Stomach (tissue), 8 donors: ENCODE measurements at regions not wholly inside any gene's neighbourhood (a gene's known extent, or its start where the extent isn't known, plus 50 kb on each side); places are given as distances from the start of the nearest gene placed in this dataset.

ENCODE experiments used
- DNase-seq, 2 donors: peaks; one replicate each; pipeline versions ENCODE4 v3.0.0 to v3.0.0-alpha.2; 2013 to 2019
- H3K27ac ChIP-seq, 5 donors: fragments of 200-600 bp in 4 of 5; sonication (generic) in 4 of 5; one replicate each; pipeline ENCODE4 v1.5.1; 2013 to 2019; ENCODE audit warnings: mild to moderate bottlenecking in 1 of 5, moderate library complexity in 1 of 5
- H3K27me3 ChIP-seq, 3 donors: fragments of 200-600 bp; sonication (generic); one replicate each; pipeline ENCODE4 v1.5.1; 2017 to 2019; ENCODE audit warnings: mixed run types in 1 of 3
- H3K36me3 ChIP-seq, 4 donors: fragments of 200-600 bp; sonication (generic); 1 replicate in 3 of 4; 2 replicates in 1 of 4; pipeline ENCODE4 v1.5.1; 2016 to 2019
- H3K4me1 ChIP-seq, 4 donors: fragments of 200-600 bp; sonication (generic); one replicate each; pipeline ENCODE4 v1.5.1; 2016 to 2019
- H3K4me3 ChIP-seq, 4 donors: fragments of 200-600 bp; sonication (generic) in 3 of 4; one replicate each; pipeline ENCODE4 v1.5.1; 2016 to 2019; ENCODE audit warnings: mild to moderate bottlenecking in 1 of 4
- H3K9me3 ChIP-seq, 4 donors: fragments of 200-600 bp; sonication (generic); one replicate each; pipeline ENCODE4 v1.5.1; 2016 to 2019
- EP300 ChIP-seq: sonication (generic); formaldehyde crosslinking; IDR thresholded peaks from one replicate; pipeline ENCODE4 v1.6.1; 2017; ENCODE audit warnings: antibody characterized with exemption
- POLR2A ChIP-seq, 4 donors: fragments of 450-650 bp; IDR thresholded peaks; one replicate each; pipeline ENCODE4 v1.6.1; 2016; ENCODE audit warnings: antibody characterized with exemption in 4 of 4, control low read depth in 2 of 4, mild to moderate bottlenecking in 1 of 4, moderate library complexity in 1 of 4
- POLR2AphosphoS5 ChIP-seq, 3 donors: sonication (generic); formaldehyde crosslinking; IDR thresholded peaks; one replicate each; pipeline ENCODE4 v1.6.1; 2016; ENCODE audit warnings: antibody characterized with exemption in 3 of 3
- WGBS, 5 donors: extraction: QIAGEN DNeasy Blood & Tissue Kit in 3 of 5; methylation state at CpG; one replicate each; pipeline versions ENCODE4 v1.1.5 to v1.1.7; 2013 to 2018; 5-methylcytosine and 5-hydroxymethylcytosine counted together
- intact Hi-C: fragments of 100-400 bp; cut with DNase I; formaldehyde crosslinking; loops from one replicate; pipeline ENCODE4 v1.15.1; 2023; ENCODE audit warnings: low total_unique reads
- TF ChIP-seq, protein P1 (sequence below), 7 experiments: fragments of 450-650 bp in 4 of 7; fragments of 200-600 bp in 3 of 7; sonication (generic) in 3 of 7; IDR thresholded peaks; one replicate each; pipeline ENCODE4 v1.5.1; 2016 to 2019; ENCODE audit warnings: antibody characterized with exemption in 7 of 7, control low read depth in 2 of 7, mild to moderate bottlenecking in 1 of 7
- donor health status: healthy with polysubstance abuse.
- donor health status: Bipolar disorder and iron deficiency.
- donor health status: healthy.

DNA sequence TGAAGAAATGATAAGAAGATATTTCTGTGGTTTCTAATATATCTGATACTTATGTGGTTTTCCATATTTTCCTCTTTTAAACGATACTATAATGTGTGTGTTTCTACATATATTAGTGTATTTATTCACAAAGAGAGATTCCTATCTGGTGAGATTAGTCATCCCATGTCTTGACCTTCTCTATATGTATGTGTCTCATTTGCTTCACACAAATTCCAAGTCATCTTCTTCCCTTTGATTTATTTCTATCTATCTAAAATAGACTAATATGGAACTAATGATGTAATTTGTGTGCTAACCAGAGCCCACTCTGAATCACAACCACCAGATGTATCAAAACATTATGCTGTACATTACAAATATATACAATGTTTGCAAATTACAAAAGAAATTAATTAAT, 154.7 kb upstream of the KCNMB2 start:
- H3K36me3 ChIP-seq = no peaks in the 10 kb centered on the region
- H3K4me3 ChIP-seq = no peak overlapping the region
- no peaks in the 10 kb centered on the region for H3K9me3 ChIP-seq
- H3K27ac ChIP-seq = no peak overlapping the region
- TF ChIP-seq POLR2A (IDR thresholded peaks at IDR 0.05) = no peak
- no peak for TF ChIP-seq EP300
- TF ChIP-seq, protein P1, sequence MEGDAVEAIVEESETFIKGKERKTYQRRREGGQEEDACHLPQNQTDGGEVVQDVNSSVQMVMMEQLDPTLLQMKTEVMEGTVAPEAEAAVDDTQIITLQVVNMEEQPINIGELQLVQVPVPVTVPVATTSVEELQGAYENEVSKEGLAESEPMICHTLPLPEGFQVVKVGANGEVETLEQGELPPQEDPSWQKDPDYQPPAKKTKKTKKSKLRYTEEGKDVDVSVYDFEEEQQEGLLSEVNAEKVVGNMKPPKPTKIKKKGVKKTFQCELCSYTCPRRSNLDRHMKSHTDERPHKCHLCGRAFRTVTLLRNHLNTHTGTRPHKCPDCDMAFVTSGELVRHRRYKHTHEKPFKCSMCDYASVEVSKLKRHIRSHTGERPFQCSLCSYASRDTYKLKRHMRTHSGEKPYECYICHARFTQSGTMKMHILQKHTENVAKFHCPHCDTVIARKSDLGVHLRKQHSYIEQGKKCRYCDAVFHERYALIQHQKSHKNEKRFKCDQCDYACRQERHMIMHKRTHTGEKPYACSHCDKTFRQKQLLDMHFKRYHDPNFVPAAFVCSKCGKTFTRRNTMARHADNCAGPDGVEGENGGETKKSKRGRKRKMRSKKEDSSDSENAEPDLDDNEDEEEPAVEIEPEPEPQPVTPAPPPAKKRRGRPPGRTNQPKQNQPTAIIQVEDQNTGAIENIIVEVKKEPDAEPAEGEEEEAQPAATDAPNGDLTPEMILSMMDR (IDR thresholded peaks at IDR 0.05) = no peak
- TF ChIP-seq POLR2AphosphoS5 (IDR thresholded peaks at IDR 0.05) = no peak
- no peak for DNase-seq
- H3K27me3 ChIP-seq = no peaks in the 10 kb centered on the region
- peaks cover 0 to 24% (median 9%) of the 10 kb centered on the region in 4 donors for H3K4me1 ChIP-seq
- intact Hi-C loops = no loop called here
- 58 to 80% (median 65%) methylated on average over 1 of the region's 1 CpG for WGBS, 5 donors

DNA sequence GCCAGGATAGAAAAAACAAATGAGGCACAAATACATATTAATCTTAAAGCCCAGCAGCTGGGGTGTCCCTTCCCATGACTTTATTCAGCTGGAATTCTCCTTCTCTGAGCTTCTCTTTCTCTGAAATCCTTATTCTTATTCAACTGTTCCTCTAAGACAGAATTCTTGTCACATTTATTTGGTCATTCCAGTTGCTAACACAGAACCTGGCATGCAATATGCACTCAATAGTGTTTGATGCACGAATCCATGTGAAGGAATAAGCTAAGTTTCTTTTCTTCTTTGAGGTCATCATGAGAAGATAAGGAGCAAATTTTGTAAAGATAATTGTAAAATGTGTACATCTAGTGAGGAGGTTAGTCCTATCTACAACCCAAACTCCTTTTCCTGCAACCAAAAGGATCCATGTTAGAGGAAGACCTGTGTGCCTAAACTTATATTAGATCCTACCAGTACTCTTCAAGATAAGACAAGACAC, 154.2 kb upstream of the KCNMB2 start:
- H3K9me3 ChIP-seq = no peaks in the 10 kb centered on the region
- no peak overlapping the region for H3K4me3 ChIP-seq
- intact Hi-C loops = no loop called here
- H3K4me1 ChIP-seq = peaks cover 0 to 24% (median 9%) of the 10 kb centered on the region in 4 donors
- H3K27ac ChIP-seq = no peak overlapping the region
- TF ChIP-seq POLR2A (IDR thresholded peaks at IDR 0.05) = no peak
- H3K36me3 ChIP-seq = no peaks in the 10 kb centered on the region
- no peaks in the 10 kb centered on the region for H3K27me3 ChIP-seq
- 58 to 69% (median 62%) methylated on average over 1 of the region's 1 CpG for WGBS, 5 donors
- no peak for DNase-seq

DNA sequence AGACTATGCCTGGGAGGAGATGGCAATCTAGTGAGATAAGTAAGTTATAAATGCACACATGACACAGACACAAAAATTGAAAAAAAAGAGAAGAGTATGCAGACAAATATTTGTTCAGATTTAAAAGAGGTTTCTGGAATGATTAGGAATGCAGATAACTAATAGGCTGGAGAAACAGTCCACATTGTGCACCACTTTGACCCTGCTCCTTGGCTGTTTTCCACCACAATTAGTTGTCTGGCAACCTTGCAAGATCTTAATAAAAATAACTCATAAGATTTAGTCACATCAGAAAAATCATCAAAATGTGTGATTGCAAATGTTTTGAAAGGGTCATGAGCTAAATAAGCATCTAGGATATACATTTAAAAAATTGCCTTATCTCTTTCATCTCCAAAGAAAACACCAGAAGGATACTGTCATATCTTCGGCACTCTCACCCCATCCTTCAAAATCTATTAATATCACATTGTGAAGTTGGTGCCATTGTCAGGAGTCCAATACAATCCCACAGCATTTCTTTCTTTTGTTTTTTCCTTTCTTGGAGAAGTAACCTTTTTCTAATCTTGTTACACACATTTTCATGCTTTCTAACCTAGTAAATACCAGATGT, 153.7 kb upstream of the KCNMB2 start:
- Histone ChIP-seq H3K4me3 (no peak overlapping the region), H3K27ac (no peak overlapping the region), H3K27me3 (no peaks in the 10 kb centered on the region), H3K9me3 (no peaks in the 10 kb centered on the region), H3K36me3 (no peaks in the 10 kb centered on the region), H3K4me1 (peaks cover 0 to 24% (median 9%) of the 10 kb centered on the region in 4 donors)
- intact Hi-C loops = no loop called here
- no peak for TF ChIP-seq POLR2A (IDR thresholded peaks at IDR 0.05)
- TF ChIP-seq, protein P1 (IDR thresholded peaks at IDR 0.05) = no peak
- TF ChIP-seq POLR2AphosphoS5 (IDR thresholded peaks at IDR 0.05) = no peak
- TF ChIP-seq EP300 = no peak
- 18 to 55% (median 31%) methylated on average over 1 of the region's 1 CpG for WGBS, 5 donors
- peak in 1 of 2 donors; percentile 46 for DNase-seq

DNA sequence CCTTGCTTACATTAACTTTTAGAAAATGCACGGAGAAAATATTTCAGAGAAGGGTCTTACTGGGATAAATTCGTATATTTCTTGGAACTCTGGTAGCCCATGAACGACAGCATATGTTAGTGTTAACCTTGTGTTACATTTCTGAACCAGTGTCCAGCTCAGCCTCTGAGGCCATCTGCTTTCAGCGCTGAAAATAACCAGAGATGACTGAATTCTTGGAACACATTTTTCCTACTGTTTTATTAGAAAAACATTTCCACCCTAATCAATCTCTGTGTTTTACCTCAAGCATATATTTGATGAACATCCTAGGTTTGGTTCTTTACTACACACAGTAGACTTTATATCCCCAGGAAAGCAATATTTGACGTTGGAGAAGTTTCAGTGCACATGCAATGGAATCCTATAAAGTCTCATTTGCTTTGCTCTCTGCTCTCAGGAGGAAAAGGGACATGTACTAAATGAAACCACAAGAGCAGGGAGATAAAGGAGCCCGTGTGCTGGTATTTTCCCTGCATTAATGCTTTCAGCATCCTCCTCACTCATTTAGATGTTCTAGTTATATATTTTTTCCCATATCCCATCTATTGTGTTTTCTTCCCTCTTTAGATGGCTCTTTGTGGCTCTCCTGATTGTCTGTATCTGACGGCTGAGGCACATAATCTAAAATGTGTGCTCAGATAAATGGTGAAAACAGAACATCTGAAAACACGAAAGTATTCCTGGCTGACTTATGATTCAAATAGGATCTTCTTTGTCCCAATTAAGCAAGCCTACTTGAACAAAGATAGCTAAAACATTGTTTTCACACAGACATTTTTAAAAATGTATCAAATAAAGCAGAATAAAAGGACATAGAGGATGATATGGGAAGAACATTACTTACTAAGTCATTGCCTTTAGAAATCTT, 151.7 kb upstream of the KCNMB2 start:
- TF ChIP-seq, protein P1 (IDR thresholded peaks at IDR 0.05) = no peak
- TF ChIP-seq POLR2AphosphoS5 (IDR thresholded peaks at IDR 0.05) = no peak
- TF ChIP-seq EP300 = no peak
- no peak for TF ChIP-seq POLR2A (IDR thresholded peaks at IDR 0.05)
- intact Hi-C loops = no loop called here
- peaks cover 0 to 24% (median 9%) of the 10 kb centered on the region in 4 donors for H3K4me1 ChIP-seq
- H3K4me3 ChIP-seq = no peak overlapping the region
- no peaks in the 10 kb centered on the region for H3K36me3 ChIP-seq
- 45 to 64% (median 55%) methylated on average over 8 of the region's 8 CpGs for WGBS, 5 donors
- peak in 1 of 2 donors; percentile 64 for DNase-seq
- no peaks in the 10 kb centered on the region for H3K9me3 ChIP-seq
- H3K27me3 ChIP-seq = no peaks in the 10 kb centered on the region
- H3K27ac ChIP-seq = peak overlapping the region in 2 of 5 donors; percentile 5 to 39
